ENCODE measurements at regions not wholly inside any gene's neighbourhood (a gene's known extent, or its start where the extent isn't known, plus 50 kb on each side); places are given as distances from the start of the nearest gene placed in this dataset.

DNA sequence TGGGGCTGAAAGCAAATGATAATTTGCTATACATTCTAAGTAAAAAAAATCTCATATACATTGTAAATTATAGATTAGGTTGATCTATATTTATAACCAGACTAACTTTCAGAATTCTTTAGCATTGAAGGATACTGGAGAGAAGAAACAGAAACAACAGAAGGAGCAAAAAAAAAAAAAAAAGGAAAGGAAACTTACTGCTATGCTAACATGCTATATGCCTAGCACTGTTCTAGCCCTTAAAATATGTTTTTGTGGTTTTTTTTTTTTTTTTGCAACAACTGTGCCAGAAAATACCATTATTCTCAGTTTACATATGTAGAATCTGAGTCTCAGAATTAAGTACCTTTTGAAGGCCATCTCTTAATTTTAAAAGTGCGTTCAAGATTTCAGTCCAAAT, 204.9 kb upstream of the MC4R start:
- Mint-ChIP-seq H3K36me3 (ENCODE audit: low read depth) (no peaks in the 10 kb centered on the region), H3K27me3 (ENCODE audit: insufficient read depth) (no peaks in the 10 kb centered on the region), H3K4me1 (no peaks in the 10 kb centered on the region), H3K27ac (no peak overlapping the region), H3K9me3 (no peaks in the 10 kb centered on the region), H3K4me3 (no peak overlapping the region)
- DNase-seq = no peak
- no peak for TF ChIP-seq CTCF (conservative IDR thresholded peaks at IDR 0.05)
- Histone ChIP-seq H3K27ac (ENCODE audit: low read depth, low read length) (no peak overlapping the region), H3K9me3 (ENCODE audit: control insufficient read depth, low read length) (no peaks in the 10 kb centered on the region), H3K4me3 (ENCODE audit: low read length) (no peak overlapping the region), H3K4me1 (ENCODE audit: control insufficient read depth, insufficient read depth, low read length) (no peaks in the 10 kb centered on the region), H3K36me3 (ENCODE audit: control insufficient read depth, insufficient read depth, low read length) (no peaks in the 10 kb centered on the region), H3K9ac (ENCODE audit: extremely low read depth, low read length, poor library complexity, severe bottlenecking) (no peak overlapping the region), H3K27me3 (ENCODE audit: control insufficient read depth, insufficient read depth, low read length, poor library complexity, severe bottlenecking) (no peaks in the 10 kb centered on the region)
- 100% methylated on average over 1 of the region's 1 CpG; no CpG with 5 or more reads in 1 of the 2 experiments for WGBS, 2 experiments (ENCODE audit: insufficient coverage in 1 of 2, insufficient read length in 1 of 2)

DNA sequence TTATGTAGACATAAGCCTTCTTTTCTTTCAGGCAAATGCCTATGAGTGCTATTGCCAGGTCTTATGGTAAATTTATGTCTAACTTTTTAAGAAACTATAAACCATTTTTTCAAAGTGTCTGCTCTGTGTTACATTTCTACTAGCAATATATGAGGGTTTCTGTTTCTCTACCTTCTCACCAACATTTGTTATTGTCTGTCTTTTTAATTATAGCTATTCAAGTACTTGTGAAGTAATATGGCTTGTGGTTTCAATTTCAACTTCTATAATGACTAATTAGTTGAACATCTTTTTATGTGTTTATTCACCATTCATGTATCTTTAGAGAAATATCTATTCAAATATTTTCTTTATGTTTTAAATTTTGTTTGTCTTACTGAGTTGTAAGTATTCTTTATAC, 213.1 kb upstream of the MC4R start:
- Histone ChIP-seq H3K9ac (ENCODE audit: extremely low read depth, low read length, poor library complexity, severe bottlenecking) (no peak overlapping the region), H3K36me3 (ENCODE audit: control insufficient read depth, insufficient read depth, low read length) (no peaks in the 10 kb centered on the region), H3K4me3 (ENCODE audit: low read length) (no peak overlapping the region), H3K4me1 (ENCODE audit: control insufficient read depth, insufficient read depth, low read length) (no peaks in the 10 kb centered on the region), H3K27me3 (ENCODE audit: control insufficient read depth, insufficient read depth, low read length, poor library complexity, severe bottlenecking) (no peaks in the 10 kb centered on the region), H3K27ac (ENCODE audit: low read depth, low read length) (no peak overlapping the region), H3K9me3 (ENCODE audit: control insufficient read depth, low read length) (no peaks in the 10 kb centered on the region)
- H3K27ac Mint-ChIP-seq = no peak overlapping the region
- H3K4me1 Mint-ChIP-seq = no peaks in the 10 kb centered on the region
- H3K36me3 Mint-ChIP-seq (ENCODE audit: low read depth) = no peaks in the 10 kb centered on the region
- TF ChIP-seq CTCF (conservative IDR thresholded peaks at IDR 0.05) = no peak
- H3K27me3 Mint-ChIP-seq (ENCODE audit: insufficient read depth) = no peaks in the 10 kb centered on the region
- no peaks in the 10 kb centered on the region for H3K9me3 Mint-ChIP-seq
- no peak for DNase-seq
- no peak overlapping the region for H3K4me3 Mint-ChIP-seq

DNA sequence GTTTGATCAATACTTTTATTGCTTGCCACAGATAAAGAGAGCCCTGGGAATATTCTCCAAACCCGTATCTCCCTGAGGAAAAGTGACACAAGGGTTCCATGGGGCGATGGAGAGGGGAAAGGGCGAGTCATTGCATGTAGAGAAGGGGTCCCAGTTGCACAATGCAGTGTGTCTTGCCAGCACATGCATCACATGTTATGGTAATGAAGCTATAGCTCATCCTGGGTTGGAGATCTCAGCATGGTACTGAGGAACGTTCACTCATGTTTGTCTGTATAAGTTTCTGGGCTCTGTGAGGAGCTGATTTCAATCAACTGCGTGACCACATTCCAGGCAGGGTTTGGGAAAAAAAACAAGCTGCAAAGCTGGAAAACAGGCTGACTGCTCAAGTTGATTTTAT, 220.7 kb upstream of the MC4R start:
- WGBS, 2 experiments (ENCODE audit: insufficient coverage in 1 of 2, insufficient read length in 1 of 2) = 85 to 94% methylated on average over 5 of the region's 5 CpGs
- Histone ChIP-seq H3K36me3 (ENCODE audit: control insufficient read depth, insufficient read depth, low read length) (no peaks in the 10 kb centered on the region), H3K4me3 (ENCODE audit: low read length) (no peak overlapping the region), H3K4me1 (ENCODE audit: control insufficient read depth, insufficient read depth, low read length) (no peaks in the 10 kb centered on the region), H3K27me3 (ENCODE audit: control insufficient read depth, insufficient read depth, low read length, poor library complexity, severe bottlenecking) (no peaks in the 10 kb centered on the region), H3K27ac (ENCODE audit: low read depth, low read length) (no peak overlapping the region), H3K9ac (ENCODE audit: extremely low read depth, low read length, poor library complexity, severe bottlenecking) (no peak overlapping the region), H3K9me3 (ENCODE audit: control insufficient read depth, low read length) (no peaks in the 10 kb centered on the region)
- TF ChIP-seq CTCF (conservative IDR thresholded peaks at IDR 0.05) = no peak
- Mint-ChIP-seq H3K4me1 (no peaks in the 10 kb centered on the region), H3K4me3 (no peak overlapping the region), H3K9me3 (no peaks in the 10 kb centered on the region), H3K27me3 (ENCODE audit: insufficient read depth) (no peaks in the 10 kb centered on the region), H3K36me3 (ENCODE audit: low read depth) (no peaks in the 10 kb centered on the region), H3K27ac (no peak overlapping the region)
- DNase-seq = no peak
